SK-N-MC (cell line): ENCODE measurements at regions not wholly inside any gene's neighbourhood (a gene's known extent, or its start where the extent isn't known, plus 50 kb on each side); places are given as distances from the start of the nearest gene placed in this dataset.

ENCODE experiments used
- DNase-seq: peaks from one replicate; pipeline ENCODE4 v3.0.0-alpha.2; 2011; ENCODE audit warnings: low read depth, low spot score
- H3K27ac ChIP-seq: fragments of 200-600 bp; sonication (generic); 2 replicates; pipeline ENCODE4 v1.5.1; 2016; ENCODE audit warnings: mixed run types
- H3K36me3 ChIP-seq: fragments of 200-600 bp; sonication (generic); 2 replicates; pipeline ENCODE4 v1.6.1; 2017; ENCODE audit warnings: antibody characterized with exemption, low read length, mixed read lengths; ENCODE audit not compliant: insufficient read depth
- H3K4me3 ChIP-seq: fragments of 200-600 bp; sonication (generic); 2 replicates; pipeline ENCODE4 v1.5.1; 2016
- H3K9ac ChIP-seq: fragments of 200-600 bp; sonication (generic); 2 replicates; pipeline ENCODE4 v1.8.0; 2017; ENCODE audit warnings: mixed run types, mixed read lengths; ENCODE audit not compliant: insufficient read length
- H3K9me3 ChIP-seq: fragments of 200-600 bp; sonication (generic); 2 replicates; pipeline ENCODE4 v1.6.1; 2017; ENCODE audit warnings: low read depth, mild to moderate bottlenecking, antibody characterized with exemption, low read length, moderate library complexity, mixed read lengths
- EZH2 ChIP-seq: fragments of 200-600 bp; sonication (generic); IDR thresholded peaks from one replicate; pipeline ENCODE4 v1.6.1; 2017; ENCODE audit warnings: antibody characterized with exemption
- FOXP2 ChIP-seq: optimal IDR thresholded peaks from 2 replicates; pipeline ENCODE3; 2011; ENCODE audit warnings: mild to moderate bottlenecking, moderate library complexity; ENCODE audit not compliant: insufficient read depth; ENCODE audit errors: extremely low read length, control extremely low read depth
- POLR2AphosphoS5 ChIP-seq: IDR thresholded peaks from 2 replicates; pipeline ENCODE4 v1.6.1; 2012; ENCODE audit warnings: mild to moderate bottlenecking, low read depth, low read length, borderline replicate concordance

GRCh38 chrX:146754268-146754667 lies 55.3 kb upstream of the CXorf51B start:
- no peak overlapping the region for H3K27ac ChIP-seq

GRCh38 chrX:146755214-146755613 lies 54.4 kb upstream of the CXorf51B start:
- Histone ChIP-seq H3K9ac (no peak overlapping the region), H3K36me3 (no peaks in the 10 kb centered on the region), H3K4me3 (no peak overlapping the region), H3K27ac (no peak overlapping the region), H3K9me3 (no peaks in the 10 kb centered on the region)
- TF ChIP-seq FOXP2 (no peak), POLR2AphosphoS5 (no peak), EZH2 (no peak)
- DNase-seq = no peak

More at GRCh38 chrX:146754268-146754667, 55.3 kb upstream of the CXorf51B start:
- Histone ChIP-seq H3K9me3 (no peaks in the 10 kb centered on the region), H3K4me3 (no peak overlapping the region), H3K36me3 (no peaks in the 10 kb centered on the region), H3K9ac (no peak overlapping the region)
- TF ChIP-seq FOXP2 (no peak), EZH2 (no peak), POLR2AphosphoS5 (no peak)
- DNase-seq = no peak
